AG04450 (cell line): ENCODE measurements at regions not wholly inside any gene's neighbourhood (a gene's known extent, or its start where the extent isn't known, plus 50 kb on each side); places are given as distances from the start of the nearest gene placed in this dataset.

Experiments used
- CTCF ChIA-PET: fragments of 300-600, 350-600 bp; formaldehyde crosslinking; extraction: SDS; loops from one replicate; lab custom pipeline; 2022; ENCODE audit warnings: antibody characterized with exemption, inconsistent platforms; lab: Charles Lee
- POLR2A ChIA-PET: fragments of 350-600 bp; formaldehyde crosslinking; extraction: SDS; loops from one replicate; lab custom pipeline; 2021; ENCODE audit warnings: antibody characterized with exemption, inconsistent platforms; lab: Yijun Ruan, JAX
- DNase-seq: peaks from one replicate; pipeline ENCODE4 v3.0.0-alpha.2; 2011; ENCODE audit warnings: low read depth, low spot score
- H3K27ac ChIP-seq: one replicate; pipeline ENCODE4 v1.5.1; 2012; ENCODE audit warnings: low read depth, low read length, control low read depth
- H3K27me3 ChIP-seq: one replicate; pipeline ENCODE4 v1.6.0; 2012; ENCODE audit warnings: low read length; ENCODE audit not compliant: control insufficient read depth, insufficient read depth
- H3K4me3 ChIP-seq: 2 replicates; pipeline ENCODE4 v1.5.1; 2011; ENCODE audit warnings: mild to moderate bottlenecking, low read depth, low read length, control low read depth
- H3K9me3 ChIP-seq: 2 replicates; pipeline ENCODE4 v1.5.1; 2012; ENCODE audit warnings: low read length; ENCODE audit not compliant: control insufficient read depth, insufficient read depth
- CTCF ChIP-seq: IDR thresholded peaks from 2 replicates; pipeline ENCODE4 v1.5.1; 2011; ENCODE audit warnings: low read depth, low read length, control low read depth, inconsistent platforms

GRCh38 chr3:81416812-81417211, 344.6 kb downstream of the GBE1 start:
- Histone ChIP-seq H3K4me3 (no peak overlapping the region), H3K9me3 (no peaks in the 10 kb centered on the region), H3K27ac (no peak overlapping the region), H3K27me3 (no peaks in the 10 kb centered on the region)
- TF ChIP-seq CTCF: no peak
- DNase-seq: no peak
- CTCF ChIA-PET: no interaction called here
- POLR2A ChIA-PET: no interaction called here

DNA sequence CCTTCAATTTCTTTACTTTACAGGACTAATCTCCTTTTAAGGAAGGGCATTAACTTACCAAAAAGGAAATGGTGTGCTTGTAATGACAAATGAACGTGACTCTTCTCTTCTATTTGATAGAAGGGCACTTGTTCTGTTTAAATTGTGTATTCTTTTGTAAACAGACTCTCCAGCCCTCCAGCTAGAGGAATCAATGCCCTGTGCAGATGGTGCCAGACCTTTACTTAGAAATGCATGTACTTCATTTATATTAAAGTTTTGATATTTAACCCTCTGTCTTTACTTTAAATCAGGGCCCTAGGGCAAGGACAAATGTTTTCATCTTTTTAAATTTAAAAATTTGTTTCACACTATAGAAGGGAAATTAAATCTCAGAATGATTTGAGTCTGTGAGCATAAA, 355.1 kb downstream of the GBE1 start:
- DNase-seq: no peak
- Histone ChIP-seq H3K27ac (no peak overlapping the region), H3K4me3 (no peak overlapping the region), H3K27me3 (no peaks in the 10 kb centered on the region), H3K9me3 (no peaks in the 10 kb centered on the region)
- ChIA-PET CTCF (interaction anchor here (0.7 kb wide), 1 partner anchor 13 kb away, joined by 5 read pairs; no protein-coding TSS in a partner anchor), POLR2A (no interaction called here)
- no peak for TF ChIP-seq CTCF

DNA sequence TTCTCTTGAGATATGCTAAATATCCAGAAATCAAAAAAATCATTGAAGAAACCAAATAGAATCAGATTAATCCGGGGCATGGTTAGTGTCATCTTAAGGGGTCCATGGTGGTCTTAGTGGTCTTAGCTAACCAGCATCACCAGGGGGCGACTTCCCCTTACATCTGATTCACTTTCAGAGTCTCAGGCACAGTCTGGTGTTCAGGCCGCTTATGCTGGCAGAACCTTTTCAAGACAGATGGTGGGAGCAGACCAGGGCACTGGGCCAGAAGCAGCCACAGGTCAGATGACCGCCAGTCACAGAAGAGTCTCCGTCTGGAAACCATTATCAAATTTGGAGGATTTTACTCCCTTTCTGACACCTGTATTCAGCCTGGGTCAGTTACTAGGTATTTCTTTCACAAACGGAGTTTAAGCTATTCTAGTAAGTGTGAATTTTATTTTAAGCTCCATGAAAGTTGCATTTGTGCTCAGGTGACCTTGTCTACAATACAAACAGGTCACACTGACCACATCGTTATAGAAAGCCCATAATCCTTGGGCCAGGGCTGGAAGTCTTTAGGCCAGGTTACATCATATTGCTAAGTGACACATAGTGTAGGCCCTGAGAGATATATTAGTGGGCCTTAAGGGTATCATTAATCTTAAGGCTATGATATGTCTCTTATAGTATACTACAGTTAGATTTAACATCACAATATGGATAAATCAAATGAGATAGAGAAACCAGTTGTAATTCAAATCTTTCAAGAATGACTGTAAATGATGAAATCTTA, 365.5 kb downstream of the GBE1 start:
- Histone ChIP-seq H3K27me3 (no peaks in the 10 kb centered on the region), H3K27ac (no peak overlapping the region), H3K9me3 (no peaks in the 10 kb centered on the region), H3K4me3 (no peak overlapping the region)
- DNase-seq: no peak
- TF ChIP-seq CTCF: no peak
- POLR2A ChIA-PET: no interaction called here
- CTCF ChIA-PET: interaction anchor here (1.7 kb wide), 1 partner anchor 23 kb away, joined by 3 read pairs; no protein-coding TSS in a partner anchor

DNA sequence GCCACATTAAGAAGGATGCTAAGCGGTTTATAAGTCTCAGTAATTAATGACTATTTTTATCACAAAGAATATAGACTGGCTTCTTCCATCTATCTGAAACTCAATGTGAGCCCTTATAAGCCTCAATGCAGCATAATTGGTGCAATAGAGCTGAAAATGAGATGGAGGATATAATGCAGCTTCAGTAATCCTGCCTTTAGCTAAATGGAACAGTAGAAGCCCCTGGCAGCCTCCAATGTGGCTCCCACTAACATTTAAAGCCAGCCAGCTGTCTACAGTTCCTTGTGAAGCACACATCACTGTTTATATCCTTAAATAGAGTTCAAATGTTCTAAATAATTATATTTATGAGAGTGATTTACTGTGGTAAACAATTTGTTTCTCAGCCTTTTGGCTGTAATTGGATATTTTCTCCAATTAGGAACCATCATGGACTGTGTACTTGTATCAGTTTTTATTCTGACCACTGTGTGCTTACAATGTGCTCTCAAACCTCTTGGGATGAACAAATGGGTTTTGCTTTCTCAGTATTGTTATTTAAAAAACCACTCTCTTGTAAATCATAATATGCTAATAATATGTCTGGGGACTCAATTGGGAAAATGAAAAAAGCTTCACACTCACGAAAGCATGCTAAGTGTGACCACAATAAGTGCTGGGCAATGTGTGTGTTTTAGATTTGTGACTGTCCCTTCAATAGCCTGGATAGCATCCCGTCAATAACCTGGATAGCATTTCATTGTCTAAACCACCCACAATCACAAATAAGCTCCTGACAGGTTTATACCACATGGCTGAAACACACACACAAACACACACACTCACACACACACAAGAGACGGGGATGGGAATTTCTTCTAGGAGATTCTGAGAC, 366.6 kb downstream of the GBE1 start:
- Histone ChIP-seq H3K9me3 (no peaks in the 10 kb centered on the region), H3K27ac (no peak overlapping the region), H3K27me3 (no peaks in the 10 kb centered on the region), H3K4me3 (no peak overlapping the region)
- POLR2A ChIA-PET: no interaction called here
- DNase-seq: no peak
- CTCF ChIA-PET: interaction anchor here (0.6 to 1.7 kb wide), 2 partner anchors 21 to 24 kb away, joined by 3 to 11 read pairs; no protein-coding TSS in a partner anchor
- TF ChIP-seq CTCF: no peak

GRCh38 chr3:81393251-81393650, 368.2 kb downstream of the GBE1 start:
- DNase-seq: no peak
- H3K9me3 ChIP-seq: no peaks in the 10 kb centered on the region
- no peak for TF ChIP-seq CTCF
- no peak overlapping the region for H3K4me3 ChIP-seq
- ChIA-PET CTCF (no interaction called here), POLR2A (no interaction called here)
- no peaks in the 10 kb centered on the region for H3K27me3 ChIP-seq
- no peak overlapping the region for H3K27ac ChIP-seq
